WTC11 (cell line): ENCODE measurements at regions not wholly inside any gene's neighbourhood (a gene's known extent, or its start where the extent isn't known, plus 50 kb on each side); places are given as distances from the start of the nearest gene placed in this dataset.
A peak's percentile ranks its signal among the peaks of the same experiment; 100 is the strongest.
"Not testable (repeated sequence)": the region's sequence is repeated elsewhere in the genome, so short reads cannot be mapped to it uniquely, and the experiment has no call there.

Source experiments
- ATAC-seq: fragments of 200-7000 bp; cut with Tn5 transposase; 2 replicates; pipeline ENCODE4 v1.10.0; 2021; ENCODE audit warnings: mild to moderate bottlenecking, moderate library complexity
- CTCF ChIA-PET: fragments of 300-600 bp; sonication (Branson Sonifier 250); formaldehyde crosslinking; loops from one replicate; lab custom pipeline; 2021; ENCODE audit warnings: antibody characterized with exemption; lab: Charles Lee
- POLR2A ChIA-PET: fragments of 350-600 bp; sonication (Branson Sonifier 250); formaldehyde crosslinking; loops from one replicate; lab custom pipeline; 2021; ENCODE audit warnings: antibody characterized with exemption; lab: Charles Lee
- DNase-seq: peaks from one replicate; pipeline ENCODE4 v3.0.0; 2021; ENCODE audit warnings: low spot score
- H3K27ac Mint-ChIP-seq: 2 replicates; pipeline ENCODE4 v1.8.0; 2021; ENCODE audit warnings: mixed read lengths
- H3K27me3 Mint-ChIP-seq: 2 replicates; pipeline ENCODE4 v1.8.0; 2021; ENCODE audit warnings: low read depth, mild to moderate bottlenecking, moderate library complexity, mixed read lengths
- H3K36me3 Mint-ChIP-seq: 2 replicates; pipeline ENCODE4 v1.8.0; 2021; ENCODE audit warnings: mixed read lengths
- H3K4me1 Mint-ChIP-seq: 2 replicates; pipeline ENCODE4 v1.8.0; 2022; ENCODE audit warnings: mixed read lengths
- H3K4me3 Mint-ChIP-seq: 2 replicates; pipeline ENCODE4 v1.8.0; 2021; ENCODE audit warnings: mild to moderate bottlenecking, moderate library complexity, mixed read lengths
- H3K9me3 Mint-ChIP-seq: 2 replicates; pipeline ENCODE4 v1.8.0; 2021; ENCODE audit warnings: mixed read lengths
- FOXJ3 ChIP-seq: sonication (generic); formaldehyde crosslinking; IDR thresholded peaks from 2 replicates; pipeline ENCODE4 v1.9.0; 2021; ENCODE audit warnings: missing genetic modification reagents, mild to moderate bottlenecking, borderline replicate concordance
- JUN ChIP-seq: sonication (generic); formaldehyde crosslinking; IDR thresholded peaks from 2 replicates; pipeline ENCODE4 v1.8.0; 2023; ENCODE audit warnings: mild to moderate bottlenecking, missing genetic modification reagents
- NR1H2 ChIP-seq: sonication (generic); formaldehyde crosslinking; IDR thresholded peaks from 2 replicates; pipeline ENCODE4 v1.9.0; 2021; ENCODE audit warnings: mild to moderate bottlenecking, moderate library complexity, missing genetic modification reagents
- NR2C2 ChIP-seq: sonication (generic); formaldehyde crosslinking; IDR thresholded peaks from 2 replicates; pipeline ENCODE4 v1.8.0; 2022; ENCODE audit warnings: mild to moderate bottlenecking, missing genetic modification reagents
- PREB ChIP-seq: sonication (generic); formaldehyde crosslinking; IDR thresholded peaks from 2 replicates; pipeline ENCODE4 v1.8.1; 2022; ENCODE audit warnings: mild to moderate bottlenecking, missing genetic modification reagents, moderate library complexity, borderline replicate concordance
- RELA ChIP-seq: sonication (generic); formaldehyde crosslinking; IDR thresholded peaks from 2 replicates; pipeline ENCODE4 v1.8.1; 2022; ENCODE audit warnings: missing genetic modification reagents, mild to moderate bottlenecking, borderline replicate concordance
- ZNF281 ChIP-seq: sonication (generic); formaldehyde crosslinking; IDR thresholded peaks from 2 replicates; pipeline ENCODE4 v1.8.0; 2023; ENCODE audit warnings: mild to moderate bottlenecking, missing genetic modification reagents
- ZNF317 ChIP-seq: sonication (generic); formaldehyde crosslinking; IDR thresholded peaks from 2 replicates; pipeline ENCODE4 v1.8.1; 2023; ENCODE audit warnings: low read depth, mild to moderate bottlenecking, moderate library complexity, missing genetic modification reagents, borderline replicate concordance
- ZNF416 ChIP-seq: fragments of 250-450 bp; sonication (Bioruptor Pico); IDR thresholded peaks from 2 replicates; pipeline ENCODE4 v1.9.0; 2021; ENCODE audit warnings: mild to moderate bottlenecking, inconsistent platforms
- TF ChIP-seq, protein P1 (sequence below): sonication (generic); formaldehyde crosslinking; conservative IDR thresholded peaks from 2 replicates; pipeline ENCODE4 v1.8.1; 2022; ENCODE audit warnings: mild to moderate bottlenecking, missing genetic modification reagents

DNA sequence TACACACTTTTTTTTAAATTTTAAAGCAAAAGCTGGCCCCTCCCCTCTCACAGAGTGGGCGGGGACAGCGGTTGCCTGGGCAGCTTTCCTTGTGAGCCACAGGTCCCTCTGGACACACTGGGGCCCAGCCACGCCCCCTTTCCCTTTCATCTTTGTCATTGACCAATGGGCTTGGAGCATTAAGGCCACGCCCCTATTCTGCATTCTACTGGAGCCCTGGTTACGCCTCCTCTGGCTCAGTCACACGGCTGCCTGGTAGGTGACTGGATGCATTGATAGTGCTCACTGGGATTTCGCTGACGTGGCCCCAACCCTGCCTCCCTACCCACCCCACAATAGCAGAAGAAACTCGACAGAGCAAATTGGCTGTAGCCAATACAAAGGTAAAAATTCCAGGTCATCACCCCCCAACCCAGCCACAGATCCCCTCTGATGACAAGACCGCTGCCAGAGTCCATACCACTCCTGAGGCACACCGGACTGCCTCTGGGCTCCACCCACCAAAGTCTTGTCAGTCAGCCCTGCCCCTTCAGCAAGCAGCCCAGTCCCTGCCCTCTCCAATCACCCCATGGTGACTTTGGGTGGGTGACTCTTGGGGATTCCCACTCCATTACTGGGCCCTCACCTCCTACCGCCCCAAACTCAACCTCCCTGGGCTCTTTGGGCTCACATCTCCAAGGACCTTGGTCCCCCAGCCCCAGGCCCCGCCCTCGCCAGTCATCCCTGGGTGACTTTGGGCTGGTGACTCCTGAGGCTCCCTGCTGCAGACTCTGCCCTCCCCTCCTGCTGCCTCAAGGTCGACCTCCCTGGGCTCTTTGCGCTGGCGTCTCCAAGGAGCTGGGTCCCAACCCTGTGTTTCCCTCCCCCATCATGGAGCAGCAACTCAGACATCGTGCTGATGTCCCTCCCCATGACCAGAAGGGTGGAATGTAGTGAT, 112.2 kb upstream of the FAN1 start:
- Mint-ChIP-seq H3K9me3 (no peaks in the 10 kb centered on the region), H3K4me3 (no peak overlapping the region), H3K27me3 (no peaks in the 10 kb centered on the region), H3K4me1 (peaks cover 6% of the 10 kb centered on the region; the same call in 1 of the 2 replicates), H3K36me3 (no peaks in the 10 kb centered on the region), H3K27ac (no peak overlapping the region)
- ChIA-PET CTCF (no interaction called here), POLR2A (no interaction called here)
- no peak for ATAC-seq
- peak; percentile 76 for DNase-seq
- no peak for TF ChIP-seq FOXJ3 (CRISPR knock-in tag)
- TF ChIP-seq PREB (CRISPR knock-in tag), result no peak
- no peak for TF ChIP-seq JUN
- TF ChIP-seq, protein P1, sequence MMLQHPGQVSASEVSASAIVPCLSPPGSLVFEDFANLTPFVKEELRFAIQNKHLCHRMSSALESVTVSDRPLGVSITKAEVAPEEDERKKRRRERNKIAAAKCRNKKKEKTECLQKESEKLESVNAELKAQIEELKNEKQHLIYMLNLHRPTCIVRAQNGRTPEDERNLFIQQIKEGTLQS, result no peak

DNA sequence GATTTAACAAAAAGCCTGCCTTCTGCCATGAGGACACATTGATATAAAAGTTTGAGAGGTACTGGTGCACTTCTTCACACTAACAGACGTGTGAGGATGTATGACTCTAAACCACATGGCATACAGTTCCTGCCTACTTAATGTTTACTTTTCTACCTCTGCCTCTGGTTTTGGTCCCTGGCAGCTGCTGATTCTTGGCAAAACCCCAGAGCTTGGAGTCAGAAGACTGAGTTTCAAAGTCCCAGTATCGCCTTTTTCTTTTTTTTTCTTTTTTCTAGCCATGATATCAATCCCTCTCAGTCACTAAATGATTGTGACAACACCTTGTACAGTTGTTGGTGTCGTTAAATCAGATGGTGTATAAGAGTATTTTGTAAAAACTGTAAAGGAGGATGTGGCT, 110.9 kb upstream of the FAN1 start:
- H3K36me3 Mint-ChIP-seq, H3K4me3 Mint-ChIP-seq, H3K4me1 Mint-ChIP-seq, POLR2A ChIA-PET, CTCF ChIA-PET, H3K27ac Mint-ChIP-seq, DNase-seq, H3K27me3 Mint-ChIP-seq, ATAC-seq, H3K9me3 Mint-ChIP-seq: not testable (repeated sequence)

- ATAC-seq, result no peak
- H3K9me3 Mint-ChIP-seq, result no peaks in the 10 kb centered on the region
- no peaks in the 10 kb centered on the region for H3K27me3 Mint-ChIP-seq
- no peaks in the 10 kb centered on the region for H3K36me3 Mint-ChIP-seq
- DNase-seq, result no peak
- ChIA-PET POLR2A (no interaction called here), CTCF (interaction anchor here (1.0 kb wide), 1 partner anchor 308 kb away, joined by 3 read pairs; no protein-coding TSS in a partner anchor)
- no peak overlapping the region for H3K4me3 Mint-ChIP-seq
- no peak overlapping the region for H3K27ac Mint-ChIP-seq
- TF ChIP-seq RELA (CRISPR knock-in tag) (no peak), ZNF416 (no peak), ZNF281 (no peak), ZNF317 (no peak), NR1H2 (CRISPR knock-in tag) (no peak), NR2C2 (CRISPR knock-in tag) (no peak)
- TF ChIP-seq, all 79 proteins: peak for 0
- H3K4me1 Mint-ChIP-seq, result peaks cover 6% of the 10 kb centered on the region; the same call in 1 of the 2 replicates
Observed at GRCh38 chr15:30794388-30794787, 109.3 kb upstream of the FAN1 start.

- H3K27ac Mint-ChIP-seq, H3K4me1 Mint-ChIP-seq, H3K4me3 Mint-ChIP-seq, H3K36me3 Mint-ChIP-seq, H3K27me3 Mint-ChIP-seq, POLR2A ChIA-PET, ATAC-seq, H3K9me3 Mint-ChIP-seq: not testable (repeated sequence)
- CTCF ChIA-PET, result interaction anchor here (0.8 to 1.2 kb wide), 4 partner anchors 14 to 689 kb away, joined by 3 to 13 read pairs (median 3); no protein-coding TSS in a partner anchor
- DNase-seq, result peak; percentile 68
Observed at GRCh38 chr15:30799565-30799964, 104.2 kb upstream of the FAN1 start.

GRCh38 chr15:30801140-30801895, 102.4 kb upstream of the FAN1 start:
- H3K4me3 Mint-ChIP-seq, H3K36me3 Mint-ChIP-seq, H3K27me3 Mint-ChIP-seq, H3K4me1 Mint-ChIP-seq, H3K27ac Mint-ChIP-seq, POLR2A ChIA-PET, H3K9me3 Mint-ChIP-seq, DNase-seq, ATAC-seq: not testable (repeated sequence)
- CTCF ChIA-PET, result interaction anchor here (0.7 to 1.5 kb wide), 2 partner anchors 58 to 328 kb away, joined by 5 read pairs; no protein-coding TSS in a partner anchor

DNA sequence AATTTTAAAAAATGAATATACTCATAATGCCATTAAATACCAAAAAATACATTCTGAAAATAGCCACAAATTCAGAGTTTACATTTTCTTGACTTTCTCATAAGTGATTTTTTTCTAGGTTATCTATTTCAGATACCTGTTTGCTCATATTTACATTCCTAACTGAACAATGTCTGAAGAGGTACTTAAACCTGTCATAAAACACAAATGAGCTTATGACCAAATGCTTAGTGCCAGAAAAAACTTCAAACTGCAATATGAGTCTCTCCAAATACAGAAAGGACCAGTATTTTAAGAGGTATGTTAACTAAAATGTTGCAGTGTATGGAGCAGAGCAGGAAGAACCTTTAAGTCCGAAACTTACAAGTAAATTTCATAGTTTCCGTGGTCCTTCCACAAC, 101.7 kb upstream of the FAN1 start:
- POLR2A ChIA-PET, ATAC-seq, H3K4me3 Mint-ChIP-seq, H3K4me1 Mint-ChIP-seq, H3K27me3 Mint-ChIP-seq, DNase-seq, H3K27ac Mint-ChIP-seq: not testable (repeated sequence)
- Mint-ChIP-seq H3K36me3 (peaks cover 12% of the 10 kb centered on the region), H3K9me3 (peaks cover 12% of the 10 kb centered on the region)
- CTCF ChIA-PET, result interaction anchor here (1.5 kb wide), 1 partner anchor 57 kb away, joined by 5 read pairs; no protein-coding TSS in a partner anchor

- POLR2A ChIA-PET, CTCF ChIA-PET, DNase-seq, H3K27ac Mint-ChIP-seq, H3K4me3 Mint-ChIP-seq, H3K4me1 Mint-ChIP-seq, ATAC-seq, H3K27me3 Mint-ChIP-seq: not testable (repeated sequence)
- Mint-ChIP-seq H3K9me3 (peaks cover 22% of the 10 kb centered on the region), H3K36me3 (peaks cover 23% of the 10 kb centered on the region)
Observed at GRCh38 chr15:30803703-30804102, 100.0 kb upstream of the FAN1 start.
